K562 (cell line): ENCODE measurements at regions not wholly inside any gene's neighbourhood (a gene's known extent, or its start where the extent isn't known, plus 50 kb on each side); places are given as distances from the start of the nearest gene placed in this dataset.

Experiments used
- E2F3 ChIP-seq: fragments of 250-450 bp; sonication (Bioruptor Pico); IDR thresholded peaks from 2 replicates; pipeline ENCODE4 v1.4.0; 2020; ENCODE audit warnings: mild to moderate bottlenecking
- FIP1L1 ChIP-seq: fragments of 200-400 bp; formaldehyde crosslinking; IDR thresholded peaks from 2 replicates; pipeline ENCODE4 v1.6.1; 2018; ENCODE audit warnings: mild to moderate bottlenecking, low read depth, low read length; ENCODE audit not compliant: poor library complexity, severe bottlenecking
- FOXM1 ChIP-seq, 2 experiments: fragments of 450-650 bp in 1 of 2; sonication (generic) in 1 of 2; formaldehyde crosslinking in 1 of 2; IDR thresholded peaks; 2 replicates each; pipeline versions ENCODE4 v1.6.1 to v1.9.0; 2017 to 2022; ENCODE audit warnings: low read depth in 2 of 2, mild to moderate bottlenecking in 2 of 2, missing genetic modification reagents in 1 of 2, moderate library complexity in 1 of 2
- KLF16 ChIP-seq: IDR thresholded peaks from 2 replicates; pipeline ENCODE4 v1.6.1; 2016; ENCODE audit warnings: antibody characterized with exemption
- NFIC ChIP-seq: fragments of 450-650 bp; IDR thresholded peaks from 2 replicates; pipeline ENCODE4 v1.6.1; 2017; ENCODE audit warnings: mild to moderate bottlenecking, inconsistent platforms
- POLR2A ChIP-seq: fragments of 450-650 bp; conservative IDR thresholded peaks from 2 replicates; pipeline ENCODE4 v1.6.1; 2016
- PURB ChIP-seq: sonication (generic); formaldehyde crosslinking; IDR thresholded peaks from 2 replicates; pipeline ENCODE4 v1.9.0; 2021; ENCODE audit warnings: low read depth, mild to moderate bottlenecking, missing genetic modification reagents
- RFX5 ChIP-seq: IDR thresholded peaks from 2 replicates; pipeline ENCODE4 v1.6.1; 2011; ENCODE audit warnings: low read depth, mild to moderate bottlenecking, improper control_type of control experiment, low read length
- ZNF77 ChIP-seq: fragments of 250-450 bp; sonication (Bioruptor Pico); IDR thresholded peaks from 2 replicates; pipeline ENCODE4 v1.5.0; 2020
- TF ChIP-seq, protein P1 (sequence below): fragments of 450-650 bp; conservative IDR thresholded peaks from 2 replicates; pipeline ENCODE4 v1.6.1; 2016; ENCODE audit warnings: missing genetic modification characterization, low read depth, mild to moderate bottlenecking, missing compliant biosample characterization, moderate library complexity
- TF ChIP-seq, protein P2 (sequence below): sonication (generic); formaldehyde crosslinking; IDR thresholded peaks from 2 replicates; pipeline ENCODE4 v1.8.0; 2022; ENCODE audit warnings: mild to moderate bottlenecking, missing genetic modification reagents
- TF ChIP-seq, protein P3 (sequence below): sonication (generic); formaldehyde crosslinking; IDR thresholded peaks from 2 replicates; pipeline ENCODE4 v1.5.0; 2020; ENCODE audit warnings: missing genetic modification reagents
- TF ChIP-seq, protein P4 (sequence below), 3 experiments: IDR thresholded peaks in 2 of 3; conservative IDR thresholded peaks in 1 of 3; 2 replicates each; pipeline ENCODE4 v1.5.1; 2011 to 2012; ENCODE audit warnings: low read length in 3 of 3, mild to moderate bottlenecking in 3 of 3, control low read depth in 2 of 3, improper control_type of control experiment in 1 of 3, inconsistent platforms in 1 of 3, low read depth in 1 of 3, mixed read lengths in 1 of 3, moderate library complexity in 1 of 3; ENCODE audit not compliant: insufficient read depth in 2 of 3

DNA sequence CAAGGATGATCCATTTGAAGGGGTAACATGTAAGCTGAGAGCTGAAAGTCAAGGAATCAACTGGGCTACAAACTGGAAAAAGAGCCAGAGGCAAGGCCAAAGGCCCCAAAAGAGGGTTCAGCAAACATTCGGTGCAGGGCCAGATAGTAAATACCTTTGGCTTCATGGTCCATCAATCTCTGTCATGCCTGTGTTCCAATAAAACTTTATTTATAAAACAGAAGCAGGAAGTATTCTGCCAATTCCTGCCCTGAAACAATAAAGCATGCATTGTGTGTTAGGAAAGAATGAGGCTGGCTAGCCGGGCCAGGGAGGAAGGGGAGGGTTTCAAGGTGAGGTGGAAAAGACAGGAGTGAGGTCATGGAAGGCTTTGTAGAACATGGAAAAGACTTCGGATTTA is 107.1 kb downstream of the LBH start:
- TF ChIP-seq, protein P1, sequence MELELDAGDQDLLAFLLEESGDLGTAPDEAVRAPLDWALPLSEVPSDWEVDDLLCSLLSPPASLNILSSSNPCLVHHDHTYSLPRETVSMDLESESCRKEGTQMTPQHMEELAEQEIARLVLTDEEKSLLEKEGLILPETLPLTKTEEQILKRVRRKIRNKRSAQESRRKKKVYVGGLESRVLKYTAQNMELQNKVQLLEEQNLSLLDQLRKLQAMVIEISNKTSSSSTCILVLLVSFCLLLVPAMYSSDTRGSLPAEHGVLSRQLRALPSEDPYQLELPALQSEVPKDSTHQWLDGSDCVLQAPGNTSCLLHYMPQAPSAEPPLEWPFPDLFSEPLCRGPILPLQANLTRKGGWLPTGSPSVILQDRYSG (tag), result no peak
- TF ChIP-seq POLR2A, result no peak
- TF ChIP-seq RFX5, result no peak
- no peak for TF ChIP-seq KLF16
- TF ChIP-seq, protein P2, sequence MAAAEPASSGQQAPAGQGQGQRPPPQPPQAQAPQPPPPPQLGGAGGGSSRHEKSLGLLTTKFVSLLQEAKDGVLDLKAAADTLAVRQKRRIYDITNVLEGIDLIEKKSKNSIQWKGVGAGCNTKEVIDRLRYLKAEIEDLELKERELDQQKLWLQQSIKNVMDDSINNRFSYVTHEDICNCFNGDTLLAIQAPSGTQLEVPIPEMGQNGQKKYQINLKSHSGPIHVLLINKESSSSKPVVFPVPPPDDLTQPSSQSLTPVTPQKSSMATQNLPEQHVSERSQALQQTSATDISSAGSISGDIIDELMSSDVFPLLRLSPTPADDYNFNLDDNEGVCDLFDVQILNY (CRISPR knock-in tag), result no peak
- TF ChIP-seq, protein P3, sequence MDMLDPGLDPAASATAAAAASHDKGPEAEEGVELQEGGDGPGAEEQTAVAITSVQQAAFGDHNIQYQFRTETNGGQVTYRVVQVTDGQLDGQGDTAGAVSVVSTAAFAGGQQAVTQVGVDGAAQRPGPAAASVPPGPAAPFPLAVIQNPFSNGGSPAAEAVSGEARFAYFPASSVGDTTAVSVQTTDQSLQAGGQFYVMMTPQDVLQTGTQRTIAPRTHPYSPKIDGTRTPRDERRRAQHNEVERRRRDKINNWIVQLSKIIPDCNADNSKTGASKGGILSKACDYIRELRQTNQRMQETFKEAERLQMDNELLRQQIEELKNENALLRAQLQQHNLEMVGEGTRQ (CRISPR knock-in tag), result no peak
- TF ChIP-seq, protein P4, sequence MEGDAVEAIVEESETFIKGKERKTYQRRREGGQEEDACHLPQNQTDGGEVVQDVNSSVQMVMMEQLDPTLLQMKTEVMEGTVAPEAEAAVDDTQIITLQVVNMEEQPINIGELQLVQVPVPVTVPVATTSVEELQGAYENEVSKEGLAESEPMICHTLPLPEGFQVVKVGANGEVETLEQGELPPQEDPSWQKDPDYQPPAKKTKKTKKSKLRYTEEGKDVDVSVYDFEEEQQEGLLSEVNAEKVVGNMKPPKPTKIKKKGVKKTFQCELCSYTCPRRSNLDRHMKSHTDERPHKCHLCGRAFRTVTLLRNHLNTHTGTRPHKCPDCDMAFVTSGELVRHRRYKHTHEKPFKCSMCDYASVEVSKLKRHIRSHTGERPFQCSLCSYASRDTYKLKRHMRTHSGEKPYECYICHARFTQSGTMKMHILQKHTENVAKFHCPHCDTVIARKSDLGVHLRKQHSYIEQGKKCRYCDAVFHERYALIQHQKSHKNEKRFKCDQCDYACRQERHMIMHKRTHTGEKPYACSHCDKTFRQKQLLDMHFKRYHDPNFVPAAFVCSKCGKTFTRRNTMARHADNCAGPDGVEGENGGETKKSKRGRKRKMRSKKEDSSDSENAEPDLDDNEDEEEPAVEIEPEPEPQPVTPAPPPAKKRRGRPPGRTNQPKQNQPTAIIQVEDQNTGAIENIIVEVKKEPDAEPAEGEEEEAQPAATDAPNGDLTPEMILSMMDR (IDR thresholded peaks at IDR 0.05 in 2 of 3, conservative IDR thresholded peaks at IDR 0.05 in 1 of 3; ENCODE audit: insufficient read depth in 2 of 3, low read depth in 1 of 3, low read length in 3 of 3), result no peak
- no peak for TF ChIP-seq PURB
- no peak for TF ChIP-seq FIP1L1
- TF ChIP-seq E2F3 (CRISPR knock-in tag), result no peak
- TF ChIP-seq FOXM1 (IDR thresholded peaks at IDR 0.05; ENCODE audit: low read depth), result no peak
- no peak for TF ChIP-seq FOXM1 (CRISPR knock-in tag; IDR thresholded peaks at IDR 0.05; ENCODE audit: low read depth)
- TF ChIP-seq ZNF77 (CRISPR knock-in tag), result no peak
- TF ChIP-seq NFIC, result no peak
